GM13976 (cell line): ENCODE measurements at regions not wholly inside any gene's neighbourhood (a gene's known extent, or its start where the extent isn't known, plus 50 kb on each side); places are given as distances from the start of the nearest gene placed in this dataset.

ENCODE experiments used
- DNase-seq: peaks from one replicate; pipeline ENCODE4 v3.0.0; 2012; ENCODE audit warnings: low spot score
- CTCF ChIP-seq: IDR thresholded peaks from 2 replicates; pipeline ENCODE4 v1.5.1; 2012; ENCODE audit warnings: borderline replicate concordance, mild to moderate bottlenecking; ENCODE audit not compliant: insufficient read depth; ENCODE audit errors: extremely low read depth, missing control alignments, control extremely low read depth
- in situ Hi-C: fragments of 300-500 bp; cut with MboI; formaldehyde crosslinking; loops from one replicate; pipeline ENCODE4 v1.12.0; 2022; ENCODE audit warnings: low sequenced_read_pairs, mixed read lengths, inconsistent platforms; ENCODE audit not compliant: unreplicated experiment

GRCh38 chr12:29051221-29051620 lies 97.9 kb upstream of the FAR2 start:
- TF ChIP-seq CTCF, result no peak
- DNase-seq, result no peak
- in situ Hi-C loops, result no loop called here

DNA sequence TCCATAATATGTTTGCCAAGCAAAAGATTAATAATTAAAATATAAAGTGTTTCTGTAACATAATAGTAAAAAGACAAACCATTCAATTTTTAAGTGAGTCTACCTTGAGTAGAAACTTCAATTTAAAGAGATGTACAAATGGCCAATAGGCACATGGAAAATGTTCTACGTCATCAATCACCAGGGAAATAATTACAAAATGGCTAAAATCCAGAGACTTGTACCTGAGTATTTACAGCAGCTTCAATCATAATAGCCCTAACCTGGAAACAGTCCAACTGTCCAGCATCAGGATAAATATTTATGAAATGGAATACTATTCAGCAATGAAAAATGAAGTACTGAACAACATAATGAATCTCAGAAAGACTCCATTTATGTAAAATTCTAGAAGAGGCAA lies 95.5 kb upstream of the FAR2 start:
- no peak for TF ChIP-seq CTCF
- DNase-seq, result peak; percentile 12
- in situ Hi-C loops, result no loop called here

GRCh38 chr12:29054858-29055663 lies 94.0 kb upstream of the FAR2 start:
- no peak for DNase-seq
- TF ChIP-seq CTCF, result no peak
- in situ Hi-C loops, result no loop called here

DNA sequence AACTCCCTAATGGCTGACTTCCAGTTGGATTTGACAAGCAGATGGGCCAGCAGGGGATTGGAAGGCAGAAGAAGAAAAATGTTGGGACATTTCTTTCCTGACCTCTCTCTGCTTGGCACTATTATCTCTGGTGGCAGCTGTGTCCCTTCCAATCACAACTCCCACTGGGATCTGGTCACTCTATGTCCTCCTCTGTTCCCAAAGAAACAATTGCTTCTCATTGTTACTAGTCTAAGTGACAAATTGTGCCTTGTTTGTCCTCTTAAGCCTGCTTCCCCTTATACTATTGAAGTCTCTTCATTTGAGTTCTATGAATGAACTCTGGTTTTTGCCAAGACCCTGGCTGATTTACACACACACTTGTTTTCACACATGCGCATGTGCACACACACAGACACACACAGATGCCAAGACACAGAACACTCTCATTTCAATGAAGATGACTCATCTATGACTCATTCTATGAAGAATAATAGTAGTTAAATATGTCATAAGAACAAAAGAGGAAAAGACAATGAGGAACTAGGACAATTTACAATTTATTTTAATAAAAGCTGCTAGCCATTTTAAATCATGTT lies 83.0 kb upstream of the FAR2 start:
- no peak for DNase-seq
- TF ChIP-seq CTCF, result no peak
- in situ Hi-C loops, result no loop called here

DNA sequence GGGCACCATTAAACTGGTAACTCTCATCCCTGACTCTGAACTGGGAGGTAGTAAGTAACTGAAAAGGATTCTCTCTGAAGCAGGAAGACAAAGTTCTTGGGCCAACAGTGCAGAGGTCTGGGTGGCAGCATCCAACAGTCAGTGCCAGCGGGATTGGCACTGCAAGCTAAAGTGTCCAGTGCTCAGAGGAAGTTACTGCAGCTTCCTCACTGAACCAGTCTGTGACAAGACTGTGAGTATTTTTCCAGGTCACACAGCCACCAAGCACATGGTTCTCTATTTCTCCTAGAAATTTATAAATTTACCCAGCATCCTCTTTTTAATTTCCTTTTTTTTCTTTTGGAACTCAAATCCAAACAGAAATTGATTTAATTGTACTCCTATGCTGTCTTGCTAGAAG lies 81.6 kb upstream of the FAR2 start:
- no peak for DNase-seq
- in situ Hi-C loops, result no loop called here
- no peak for TF ChIP-seq CTCF

- in situ Hi-C loops, result loop anchor here (10.0 kb wide), 1 partner anchor 244 kb away; no protein-coding TSS in a partner anchor
- no peak for DNase-seq
- no peak for TF ChIP-seq CTCF
Measured at GRCh38 chr12:29070309-29070708, 78.8 kb upstream of the FAR2 start.
